Astrocyte of the spinal cord (primary cell): ENCODE measurements at regions not wholly inside any gene's neighbourhood (a gene's known extent, or its start where the extent isn't known, plus 50 kb on each side); places are given as distances from the start of the nearest gene placed in this dataset.

Experiments used
- DNase-seq: peaks from one replicate; pipeline ENCODE4 v3.0.0; 2011; ENCODE audit warnings: low read depth, low spot score
- H3K4me3 ChIP-seq: 2 replicates; pipeline ENCODE4 v1.5.1; 2011; ENCODE audit warnings: low read depth, mild to moderate bottlenecking, low read length, moderate library complexity
- in situ Hi-C: cut with HindIII; loops from 2 replicates; pipeline ENCODE4 v1.10.0; 2017; ENCODE audit warnings: low sequenced_read_pairs
- TF ChIP-seq, protein P1 (sequence below): IDR thresholded peaks from 2 replicates; pipeline ENCODE4 v1.5.1; 2012; ENCODE audit warnings: low read depth, mild to moderate bottlenecking, low read length, inconsistent platforms

DNA sequence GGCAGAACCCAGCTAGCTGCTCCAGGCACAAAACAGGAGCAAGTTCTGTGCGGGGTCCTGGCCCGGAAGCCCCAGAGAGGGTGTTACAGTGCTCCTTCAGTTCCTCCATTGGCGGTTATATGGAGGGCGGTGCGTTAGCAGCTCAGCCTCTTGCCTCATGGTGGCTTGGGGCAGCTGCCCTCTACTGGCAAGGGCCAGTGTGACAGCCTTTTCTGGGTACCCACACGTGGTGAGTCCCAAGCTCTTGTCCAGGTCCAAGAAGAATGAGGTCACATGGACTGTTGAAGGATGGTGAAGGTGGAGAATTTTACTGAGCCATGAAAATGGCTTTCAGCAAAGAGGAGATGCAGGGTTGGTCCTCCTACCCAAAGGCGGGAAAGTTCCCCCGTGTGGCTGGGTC is 100.5 kb downstream of the WT1 start:
- TF ChIP-seq, protein P1, sequence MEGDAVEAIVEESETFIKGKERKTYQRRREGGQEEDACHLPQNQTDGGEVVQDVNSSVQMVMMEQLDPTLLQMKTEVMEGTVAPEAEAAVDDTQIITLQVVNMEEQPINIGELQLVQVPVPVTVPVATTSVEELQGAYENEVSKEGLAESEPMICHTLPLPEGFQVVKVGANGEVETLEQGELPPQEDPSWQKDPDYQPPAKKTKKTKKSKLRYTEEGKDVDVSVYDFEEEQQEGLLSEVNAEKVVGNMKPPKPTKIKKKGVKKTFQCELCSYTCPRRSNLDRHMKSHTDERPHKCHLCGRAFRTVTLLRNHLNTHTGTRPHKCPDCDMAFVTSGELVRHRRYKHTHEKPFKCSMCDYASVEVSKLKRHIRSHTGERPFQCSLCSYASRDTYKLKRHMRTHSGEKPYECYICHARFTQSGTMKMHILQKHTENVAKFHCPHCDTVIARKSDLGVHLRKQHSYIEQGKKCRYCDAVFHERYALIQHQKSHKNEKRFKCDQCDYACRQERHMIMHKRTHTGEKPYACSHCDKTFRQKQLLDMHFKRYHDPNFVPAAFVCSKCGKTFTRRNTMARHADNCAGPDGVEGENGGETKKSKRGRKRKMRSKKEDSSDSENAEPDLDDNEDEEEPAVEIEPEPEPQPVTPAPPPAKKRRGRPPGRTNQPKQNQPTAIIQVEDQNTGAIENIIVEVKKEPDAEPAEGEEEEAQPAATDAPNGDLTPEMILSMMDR: peak; percentile 35
- no peak overlapping the region for H3K4me3 ChIP-seq
- DNase-seq: no peak
- in situ Hi-C loops: no loop called here
